GM12865 (cell line): ENCODE measurements at regions not wholly inside any gene's neighbourhood (a gene's known extent, or its start where the extent isn't known, plus 50 kb on each side); places are given as distances from the start of the nearest gene placed in this dataset.

Source experiments
- DNase-seq: peaks from one replicate; pipeline ENCODE4 v3.0.0; 2010; ENCODE audit warnings: low read depth
- H3K4me3 ChIP-seq: 2 replicates; pipeline ENCODE4 v1.5.1; 2011; ENCODE audit warnings: mild to moderate bottlenecking, low read depth, low read length, control low read depth
- TF ChIP-seq, protein P1 (sequence below): IDR thresholded peaks from 2 replicates; pipeline ENCODE4 v1.5.1; 2011; ENCODE audit warnings: low read length, control low read depth, low read depth, inconsistent platforms; ENCODE audit not compliant: insufficient read depth; ENCODE audit errors: missing control alignments

GRCh38 chr17:70242781-70243437 is 73.6 kb downstream of the KCNJ2 start:
- H3K4me3 ChIP-seq, result no peak overlapping the region
- TF ChIP-seq, protein P1, sequence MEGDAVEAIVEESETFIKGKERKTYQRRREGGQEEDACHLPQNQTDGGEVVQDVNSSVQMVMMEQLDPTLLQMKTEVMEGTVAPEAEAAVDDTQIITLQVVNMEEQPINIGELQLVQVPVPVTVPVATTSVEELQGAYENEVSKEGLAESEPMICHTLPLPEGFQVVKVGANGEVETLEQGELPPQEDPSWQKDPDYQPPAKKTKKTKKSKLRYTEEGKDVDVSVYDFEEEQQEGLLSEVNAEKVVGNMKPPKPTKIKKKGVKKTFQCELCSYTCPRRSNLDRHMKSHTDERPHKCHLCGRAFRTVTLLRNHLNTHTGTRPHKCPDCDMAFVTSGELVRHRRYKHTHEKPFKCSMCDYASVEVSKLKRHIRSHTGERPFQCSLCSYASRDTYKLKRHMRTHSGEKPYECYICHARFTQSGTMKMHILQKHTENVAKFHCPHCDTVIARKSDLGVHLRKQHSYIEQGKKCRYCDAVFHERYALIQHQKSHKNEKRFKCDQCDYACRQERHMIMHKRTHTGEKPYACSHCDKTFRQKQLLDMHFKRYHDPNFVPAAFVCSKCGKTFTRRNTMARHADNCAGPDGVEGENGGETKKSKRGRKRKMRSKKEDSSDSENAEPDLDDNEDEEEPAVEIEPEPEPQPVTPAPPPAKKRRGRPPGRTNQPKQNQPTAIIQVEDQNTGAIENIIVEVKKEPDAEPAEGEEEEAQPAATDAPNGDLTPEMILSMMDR, result no peak

GRCh38 chr17:70251706-70252105 is 82.4 kb downstream of the KCNJ2 start:
- no peak overlapping the region for H3K4me3 ChIP-seq
- no peak for DNase-seq
- TF ChIP-seq, protein P1, result no peak

More at GRCh38 chr17:70242781-70243437, 73.6 kb downstream of the KCNJ2 start:
- DNase-seq, result no peak

DNA sequence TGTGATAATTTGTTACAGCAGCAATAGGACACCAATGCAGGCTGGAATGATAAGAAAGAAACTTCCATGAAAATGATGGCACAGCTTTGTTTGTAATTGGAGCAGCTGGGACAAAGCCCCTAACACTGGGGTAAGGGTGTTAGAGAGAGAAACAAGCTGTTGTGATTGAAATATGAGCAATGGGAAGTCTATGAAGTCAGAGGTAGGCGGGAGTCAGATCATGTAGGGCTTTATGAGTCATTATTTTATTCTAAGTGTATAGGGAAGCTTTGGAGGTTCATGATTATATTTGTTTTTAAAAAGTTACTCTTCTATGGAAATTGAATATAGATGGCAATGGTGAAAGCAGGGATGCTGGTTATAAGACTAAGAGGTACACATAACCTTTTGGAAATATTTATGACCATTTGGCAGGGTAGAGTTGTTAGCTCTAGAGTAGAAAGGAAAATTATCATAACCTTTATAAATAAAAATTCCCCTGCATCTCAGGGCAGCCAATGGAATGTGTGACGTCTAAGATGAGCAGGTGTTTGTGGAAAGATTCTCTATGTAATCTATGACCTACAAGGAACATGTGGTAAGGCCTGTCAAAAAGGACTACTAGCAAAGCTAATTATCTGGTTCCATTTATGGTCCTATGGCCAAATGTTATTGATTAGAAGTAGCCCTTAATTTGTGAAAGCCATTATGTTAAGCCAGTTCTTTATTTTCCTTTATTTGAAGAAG is 85.6 kb downstream of the KCNJ2 start:
- DNase-seq, result no peak
- TF ChIP-seq, protein P1, result no peak
- no peak overlapping the region for H3K4me3 ChIP-seq

DNA sequence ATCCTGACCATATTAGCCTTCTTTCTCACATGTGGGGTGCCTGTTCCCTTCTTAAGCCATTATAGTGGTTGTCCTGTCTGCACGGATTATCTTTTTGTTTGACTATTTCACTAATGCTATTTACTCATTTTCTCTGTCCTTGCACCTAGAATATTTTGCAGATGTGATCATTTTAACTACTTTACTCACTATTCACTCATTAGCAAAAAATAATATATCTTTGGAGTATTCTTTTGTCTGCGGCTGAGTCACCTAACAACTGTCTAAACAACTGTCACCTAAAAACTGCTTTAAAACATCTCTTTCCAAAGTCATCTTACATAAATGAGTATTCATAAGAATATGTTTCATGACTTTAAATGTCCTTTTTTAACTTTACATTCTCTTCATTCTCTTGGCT is 87.4 kb downstream of the KCNJ2 start:
- TF ChIP-seq, protein P1, result no peak
- no peak overlapping the region for H3K4me3 ChIP-seq
- no peak for DNase-seq

DNA sequence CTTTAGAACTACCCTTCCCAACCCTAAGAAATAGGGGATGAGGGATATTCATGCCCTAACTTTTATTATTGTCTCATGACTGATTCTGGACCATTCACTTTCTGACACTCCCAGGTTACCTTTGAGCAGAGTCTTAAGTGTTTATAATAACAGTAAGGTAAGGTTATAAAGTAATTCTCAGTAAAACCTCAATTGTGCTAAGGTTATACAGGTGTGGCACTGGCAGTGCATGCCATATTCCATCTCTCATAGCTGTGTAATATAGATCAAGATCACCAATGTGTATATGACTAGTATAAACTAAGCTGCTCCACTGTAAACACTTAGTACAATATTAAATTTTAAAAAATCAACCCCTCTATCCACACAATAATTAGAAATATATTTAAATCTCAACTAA is 89.1 kb downstream of the KCNJ2 start:
- TF ChIP-seq, protein P1, result no peak
- H3K4me3 ChIP-seq, result no peak overlapping the region
- DNase-seq, result no peak

GRCh38 chr17:70259400-70259799 is 90.1 kb downstream of the KCNJ2 start:
- no peak for DNase-seq
- TF ChIP-seq, protein P1, result no peak

More at GRCh38 chr17:70259400-70259799, 90.1 kb downstream of the KCNJ2 start:
- no peak overlapping the region for H3K4me3 ChIP-seq
